H9 (cell line): ENCODE measurements at regions not wholly inside any gene's neighbourhood (a gene's known extent, or its start where the extent isn't known, plus 50 kb on each side); places are given as distances from the start of the nearest gene placed in this dataset.
A peak's percentile ranks its signal among the peaks of the same experiment; 100 is the strongest.

Experiments
- DNase-seq: peaks from one replicate; pipeline ENCODE4 v3.0.0-alpha.2; 2017
- H2AFZ ChIP-seq: one replicate; pipeline ENCODE4 v1.6.1; 2013; ENCODE audit warnings: mild to moderate bottlenecking, low read length, control low read depth, moderate library complexity
- H2AK5ac ChIP-seq: 2 replicates; pipeline ENCODE4 v1.6.1; 2013; ENCODE audit warnings: low read length, control low read depth, mixed read lengths; ENCODE audit not compliant: insufficient read length
- H2BK120ac ChIP-seq: one replicate; pipeline ENCODE4 v1.6.1; 2013; ENCODE audit warnings: low read depth, mild to moderate bottlenecking, low read length, control low read depth, inconsistent platforms; ENCODE audit not compliant: poor library complexity, severe bottlenecking
- H2BK12ac ChIP-seq: 2 replicates; pipeline ENCODE4 v1.6.1; 2013; ENCODE audit warnings: low read length, control low read depth, mixed read lengths, low read depth; ENCODE audit not compliant: insufficient read length
- H2BK15ac ChIP-seq: 2 replicates; pipeline ENCODE4 v1.6.1; 2013; ENCODE audit warnings: low read depth, low read length, control low read depth
- H2BK20ac ChIP-seq: one replicate; pipeline ENCODE4 v1.6.1; 2013; ENCODE audit warnings: low read depth, mild to moderate bottlenecking, low read length, control low read depth, inconsistent platforms; ENCODE audit not compliant: poor library complexity, severe bottlenecking
- H2BK5ac ChIP-seq: 2 replicates; pipeline ENCODE4 v1.6.1; 2013; ENCODE audit warnings: low read length, control low read depth, mixed read lengths; ENCODE audit not compliant: insufficient read length
- H3K14ac ChIP-seq: 2 replicates; pipeline ENCODE4 v1.6.1; 2013; ENCODE audit warnings: low read length, control low read depth; ENCODE audit not compliant: insufficient read depth
- H3K18ac ChIP-seq: 2 replicates; pipeline ENCODE4 v1.6.1; 2013; ENCODE audit warnings: low read depth, mild to moderate bottlenecking, mixed read lengths, low read length, control low read depth; ENCODE audit not compliant: insufficient read length
- H3K23ac ChIP-seq: 2 replicates; pipeline ENCODE4 v1.6.1; 2013; ENCODE audit warnings: low read length, control low read depth, mixed read lengths, low read depth; ENCODE audit not compliant: insufficient read length
- H3K23me2 ChIP-seq: 2 replicates; pipeline ENCODE4 v1.6.1; 2013; ENCODE audit warnings: low read depth, mild to moderate bottlenecking, mixed read lengths, low read length, control low read depth; ENCODE audit not compliant: insufficient read length, poor library complexity, severe bottlenecking
- H3K27ac ChIP-seq: 2 replicates; pipeline ENCODE4 v1.5.1; 2013; ENCODE audit warnings: low read length, control low read depth, mixed read lengths, low read depth; ENCODE audit not compliant: insufficient read length
- H3K27me3 ChIP-seq: 2 replicates; pipeline ENCODE4 v1.6.1; 2013; ENCODE audit warnings: low read length, control low read depth, inconsistent platforms; ENCODE audit not compliant: insufficient read depth
- H3K4ac ChIP-seq: 2 replicates; pipeline ENCODE4 v1.6.1; 2013; ENCODE audit warnings: low read depth, mild to moderate bottlenecking, control low read depth, inconsistent platforms, low read length, moderate library complexity
- H3K4me1 ChIP-seq: 2 replicates; pipeline ENCODE4 v1.6.1; 2013; ENCODE audit warnings: low read length, control low read depth, inconsistent platforms; ENCODE audit not compliant: insufficient read depth
- H3K4me2 ChIP-seq: 2 replicates; pipeline ENCODE4 v1.6.1; 2013; ENCODE audit warnings: low read length, control low read depth, mixed read lengths; ENCODE audit not compliant: insufficient read length, insufficient read depth
- H3K56ac ChIP-seq: 2 replicates; pipeline ENCODE4 v1.6.1; 2013; ENCODE audit warnings: low read depth, mild to moderate bottlenecking, mixed read lengths, low read length, control low read depth; ENCODE audit not compliant: insufficient read length
- H3K79me1 ChIP-seq: 2 replicates; pipeline ENCODE4 v1.6.1; 2013; ENCODE audit warnings: low read depth, mild to moderate bottlenecking, moderate library complexity, low read length, control low read depth, inconsistent platforms; ENCODE audit not compliant: insufficient read depth, poor library complexity, severe bottlenecking
- H3K79me2 ChIP-seq: 2 replicates; pipeline ENCODE4 v1.6.1; 2013; ENCODE audit warnings: low read length, control low read depth, inconsistent platforms; ENCODE audit not compliant: insufficient read depth
- H3K9ac ChIP-seq: 2 replicates; pipeline ENCODE4 v1.6.1; 2013; ENCODE audit warnings: low read length, control low read depth, mixed read lengths; ENCODE audit not compliant: insufficient read length; ENCODE audit errors: extremely low read depth
- H3K9me3 ChIP-seq: one replicate; pipeline ENCODE4 v1.6.1; 2013; ENCODE audit warnings: low read depth, low read length, inconsistent platforms; ENCODE audit not compliant: control insufficient read depth
- H3T11ph ChIP-seq: one replicate; pipeline ENCODE4 v1.6.1; 2013; ENCODE audit warnings: mild to moderate bottlenecking, low read length, control low read depth, inconsistent platforms
- H4K20me1 ChIP-seq: one replicate; pipeline ENCODE4 v1.6.1; 2013; ENCODE audit not compliant: control insufficient read depth, insufficient read length, insufficient read depth
- H4K5ac ChIP-seq: 2 replicates; pipeline ENCODE4 v1.6.1; 2013; ENCODE audit warnings: low read depth, mild to moderate bottlenecking, mixed read lengths, low read length, control low read depth; ENCODE audit not compliant: insufficient read length
- H4K8ac ChIP-seq: replicated peaks from 2 replicates; pipeline ENCODE4 v1.6.1; 2013; ENCODE audit warnings: low read length, control low read depth, mixed read lengths, low read depth; ENCODE audit not compliant: insufficient read length
- H4K91ac ChIP-seq: 2 replicates; pipeline ENCODE4 v1.6.1; 2013; ENCODE audit warnings: low read depth, mild to moderate bottlenecking, moderate library complexity, mixed read lengths, low read length, control low read depth; ENCODE audit not compliant: insufficient read length
- H3K27ac Mint-ChIP-seq, 3 experiments: 2 replicates in 2 of 3; 3 replicates in 1 of 3; pipeline ENCODE4 v1.8.0; 2020 to 2021; ENCODE audit warnings: mixed read lengths in 3 of 3, mild to moderate bottlenecking in 1 of 3, moderate library complexity in 1 of 3
- H3K27me3 Mint-ChIP-seq: 2 replicates; pipeline ENCODE4 v1.8.0; 2021; ENCODE audit warnings: low read depth, mild to moderate bottlenecking, moderate library complexity, mixed read lengths
- H3K36me3 Mint-ChIP-seq, 3 experiments: 2 replicates in 2 of 3; 3 replicates in 1 of 3; pipeline ENCODE4 v1.8.0; 2020 to 2021; ENCODE audit warnings: low read depth in 3 of 3, mixed read lengths in 3 of 3; ENCODE audit not compliant: insufficient read depth in 1 of 3
- H3K4me1 Mint-ChIP-seq, 2 experiments: 2 replicates each; pipeline ENCODE4 v1.8.0; 2020; ENCODE audit warnings: mixed read lengths in 2 of 2
- H3K4me3 Mint-ChIP-seq, 2 experiments: 2 replicates in 1 of 2; 3 replicates in 1 of 2; pipeline ENCODE4 v1.8.0; 2020 to 2021; ENCODE audit warnings: mild to moderate bottlenecking in 2 of 2, mixed read lengths in 2 of 2, moderate library complexity in 1 of 2
- H3K9me3 Mint-ChIP-seq, 2 experiments: 2 replicates in 1 of 2; 3 replicates in 1 of 2; pipeline ENCODE4 v1.8.0; 2020; ENCODE audit warnings: mild to moderate bottlenecking in 2 of 2, mixed read lengths in 2 of 2, moderate library complexity in 1 of 2
- WGBS: extraction: QIAGEN DNeasy Blood & Tissue Kit; methylation state at CpG from one replicate; pipeline ENCODE4 v1.1.7; 2013; ENCODE audit warnings: missing lambda C conversion rate, low lambda C conversion rate, mixed read lengths; ENCODE audit not compliant: insufficient read length; ENCODE audit errors: extremely low coverage; 5-methylcytosine and 5-hydroxymethylcytosine counted together
- TF ChIP-seq, protein P1 (sequence below): fragments of 200-600 bp; sonication (generic); conservative IDR thresholded peaks from 3 replicates; pipeline ENCODE4 v1.8.0; 2021; ENCODE audit warnings: antibody characterized with exemption, mild to moderate bottlenecking

DNA sequence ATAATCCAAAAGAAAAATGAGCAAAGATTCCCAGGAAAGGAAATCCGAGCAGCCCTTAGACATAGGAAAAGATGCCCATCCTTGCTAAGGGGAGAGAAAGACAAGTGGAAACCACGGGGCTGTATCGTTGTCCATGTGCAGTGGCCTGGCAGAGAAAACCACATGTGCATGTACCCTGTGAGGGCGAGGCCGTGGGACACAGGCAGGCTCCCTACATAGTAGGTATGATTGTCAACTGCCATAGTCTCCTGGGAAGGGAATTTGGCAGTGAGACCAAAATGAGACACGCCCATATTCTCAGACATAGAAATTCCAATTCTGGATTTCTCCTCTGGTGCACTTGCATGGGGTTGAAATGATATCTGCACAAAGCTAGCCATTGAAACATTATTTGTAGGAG is 169.7 kb upstream of the SALL4 start:
- no peak overlapping the region for H3K4ac ChIP-seq
- H3K27ac Mint-ChIP-seq = peak overlapping the region in 2 of 3 experiments; percentile 3 to 46; a peak in 3 of 7 replicates
- no peak for DNase-seq
- H3K36me3 Mint-ChIP-seq = peaks cover 0 to 7% (median 2%) of the 10 kb centered on the region in 3 experiments; a peak in 4 of 7 replicates
- no peak overlapping the region for H3K14ac ChIP-seq
- H3K56ac ChIP-seq = no peak overlapping the region
- H3T11ph ChIP-seq = no peak overlapping the region
- H3K27me3 ChIP-seq = no peaks in the 10 kb centered on the region
- no peak overlapping the region for H2BK15ac ChIP-seq
- H3K9ac ChIP-seq = no peak overlapping the region
- H3K27ac ChIP-seq = no peak overlapping the region
- TF ChIP-seq, protein P1, sequence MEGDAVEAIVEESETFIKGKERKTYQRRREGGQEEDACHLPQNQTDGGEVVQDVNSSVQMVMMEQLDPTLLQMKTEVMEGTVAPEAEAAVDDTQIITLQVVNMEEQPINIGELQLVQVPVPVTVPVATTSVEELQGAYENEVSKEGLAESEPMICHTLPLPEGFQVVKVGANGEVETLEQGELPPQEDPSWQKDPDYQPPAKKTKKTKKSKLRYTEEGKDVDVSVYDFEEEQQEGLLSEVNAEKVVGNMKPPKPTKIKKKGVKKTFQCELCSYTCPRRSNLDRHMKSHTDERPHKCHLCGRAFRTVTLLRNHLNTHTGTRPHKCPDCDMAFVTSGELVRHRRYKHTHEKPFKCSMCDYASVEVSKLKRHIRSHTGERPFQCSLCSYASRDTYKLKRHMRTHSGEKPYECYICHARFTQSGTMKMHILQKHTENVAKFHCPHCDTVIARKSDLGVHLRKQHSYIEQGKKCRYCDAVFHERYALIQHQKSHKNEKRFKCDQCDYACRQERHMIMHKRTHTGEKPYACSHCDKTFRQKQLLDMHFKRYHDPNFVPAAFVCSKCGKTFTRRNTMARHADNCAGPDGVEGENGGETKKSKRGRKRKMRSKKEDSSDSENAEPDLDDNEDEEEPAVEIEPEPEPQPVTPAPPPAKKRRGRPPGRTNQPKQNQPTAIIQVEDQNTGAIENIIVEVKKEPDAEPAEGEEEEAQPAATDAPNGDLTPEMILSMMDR = no peak
- no peak overlapping the region for H3K23ac ChIP-seq
- H3K79me2 ChIP-seq = no peaks in the 10 kb centered on the region
- no peaks in the 10 kb centered on the region for H3K9me3 ChIP-seq
- H3K4me1 Mint-ChIP-seq = no peaks in the 10 kb centered on the region
- no peak overlapping the region for H3K4me2 ChIP-seq
- no peak overlapping the region for H3K4me3 Mint-ChIP-seq
- H2AK5ac ChIP-seq = no peak overlapping the region
- no peak overlapping the region for H4K8ac ChIP-seq
- peaks cover 3 to 6% of the 10 kb centered on the region in 2 experiments; a peak in 3 of 5 replicates for H3K9me3 Mint-ChIP-seq
- no peaks in the 10 kb centered on the region for H3K23me2 ChIP-seq
- no peaks in the 10 kb centered on the region for H3K79me1 ChIP-seq
- H2AFZ ChIP-seq = no peak overlapping the region
- no peak overlapping the region for H3K18ac ChIP-seq
- H3K27me3 Mint-ChIP-seq = no peaks in the 10 kb centered on the region
- H4K20me1 ChIP-seq = no peaks in the 10 kb centered on the region
- WGBS = no CpG with 5 or more reads among the region's 6 CpGs
- no peak overlapping the region for H2BK5ac ChIP-seq
- H4K5ac ChIP-seq = no peak overlapping the region
- H3K4me1 ChIP-seq = no peaks in the 10 kb centered on the region
- H2BK12ac ChIP-seq = peak overlapping the region; percentile 2
- H2BK20ac ChIP-seq = no peak overlapping the region
- no peak overlapping the region for H2BK120ac ChIP-seq
- H4K91ac ChIP-seq = no peak overlapping the region
